A549 (cell line): ENCODE measurements at regions not wholly inside any gene's neighbourhood (a gene's known extent, or its start where the extent isn't known, plus 50 kb on each side); places are given as distances from the start of the nearest gene placed in this dataset.

Experiments used
- CBX2 ChIP-seq: fragments of 200-600 bp; sonication (generic); IDR thresholded peaks from 2 replicates; pipeline ENCODE4 v1.6.1; 2016; ENCODE audit warnings: low read depth, mild to moderate bottlenecking, borderline replicate concordance
- CBX8 ChIP-seq: fragments of 200-600 bp; sonication (generic); IDR thresholded peaks from 2 replicates; pipeline ENCODE4 v1.6.1; 2016
- CEBPB ChIP-seq, 2 experiments: fragments of >200 bp in 1 of 2; sonication (Bioruptor Twin) in 1 of 2; formaldehyde crosslinking in 1 of 2; IDR thresholded peaks; 2 replicates each; pipeline ENCODE4 v1.6.1; 2012 to 2016
- CHD2 ChIP-seq: fragments of 150-350 bp; IDR thresholded peaks from 2 replicates; pipeline ENCODE4 v1.6.1; 2014; ENCODE audit warnings: low read length; ENCODE audit not compliant: partially characterized antibody
- GATA3 ChIP-seq: IDR thresholded peaks from 2 replicates; pipeline ENCODE4 v1.6.1; 2012; ENCODE audit warnings: borderline replicate concordance
- JUN ChIP-seq, 2 experiments: fragments of >200 bp; sonication (Bioruptor Twin); formaldehyde crosslinking; IDR thresholded peaks; 2 replicates in 1 of 2; 3 replicates in 1 of 2; pipeline ENCODE4 v1.6.1; 2016 to 2017
- PHF8 ChIP-seq: fragments of 200-600 bp; sonication (generic); IDR thresholded peaks from 2 replicates; pipeline ENCODE4 v1.6.1; 2016; ENCODE audit warnings: low read depth, mild to moderate bottlenecking, antibody characterized with exemption, moderate library complexity, borderline replicate concordance
- POLR2A ChIP-seq: IDR thresholded peaks from 2 replicates; pipeline ENCODE4 v1.6.1; 2012; ENCODE audit warnings: mild to moderate bottlenecking, low read length
- POLR2AphosphoS2 ChIP-seq: conservative IDR thresholded peaks from 2 replicates; pipeline ENCODE4 v1.6.1; 2012; ENCODE audit warnings: low read length, improper control_type of control experiment, inconsistent platforms
- RAD21 ChIP-seq, 2 experiments: fragments of >200 bp in 1 of 2; sonication (Bioruptor Twin) in 1 of 2; formaldehyde crosslinking in 1 of 2; IDR thresholded peaks in 1 of 2; conservative IDR thresholded peaks in 1 of 2; 2 replicates in 1 of 2; 3 replicates in 1 of 2; pipeline ENCODE4 v1.6.1; 2012 to 2018; ENCODE audit warnings: inconsistent platforms in 1 of 2
- SMC3 ChIP-seq: fragments of >200 bp; sonication (Bioruptor Twin); formaldehyde crosslinking; IDR thresholded peaks from 3 replicates; pipeline ENCODE4 v1.6.1; 2018; ENCODE audit warnings: inconsistent platforms
- TF ChIP-seq, protein P1 (sequence below): fragments of 450-650 bp; IDR thresholded peaks from 2 replicates; pipeline ENCODE4 v1.6.1; 2014; ENCODE audit warnings: antibody characterized with exemption
- TF ChIP-seq, protein P2 (sequence below): fragments of >200 bp; sonication (Bioruptor Twin); formaldehyde crosslinking; IDR thresholded peaks from 3 replicates; pipeline ENCODE4 v1.5.1; 2016
- TF ChIP-seq, protein P3 (sequence below): IDR thresholded peaks from 2 replicates; pipeline ENCODE4 v1.6.1; 2012

DNA sequence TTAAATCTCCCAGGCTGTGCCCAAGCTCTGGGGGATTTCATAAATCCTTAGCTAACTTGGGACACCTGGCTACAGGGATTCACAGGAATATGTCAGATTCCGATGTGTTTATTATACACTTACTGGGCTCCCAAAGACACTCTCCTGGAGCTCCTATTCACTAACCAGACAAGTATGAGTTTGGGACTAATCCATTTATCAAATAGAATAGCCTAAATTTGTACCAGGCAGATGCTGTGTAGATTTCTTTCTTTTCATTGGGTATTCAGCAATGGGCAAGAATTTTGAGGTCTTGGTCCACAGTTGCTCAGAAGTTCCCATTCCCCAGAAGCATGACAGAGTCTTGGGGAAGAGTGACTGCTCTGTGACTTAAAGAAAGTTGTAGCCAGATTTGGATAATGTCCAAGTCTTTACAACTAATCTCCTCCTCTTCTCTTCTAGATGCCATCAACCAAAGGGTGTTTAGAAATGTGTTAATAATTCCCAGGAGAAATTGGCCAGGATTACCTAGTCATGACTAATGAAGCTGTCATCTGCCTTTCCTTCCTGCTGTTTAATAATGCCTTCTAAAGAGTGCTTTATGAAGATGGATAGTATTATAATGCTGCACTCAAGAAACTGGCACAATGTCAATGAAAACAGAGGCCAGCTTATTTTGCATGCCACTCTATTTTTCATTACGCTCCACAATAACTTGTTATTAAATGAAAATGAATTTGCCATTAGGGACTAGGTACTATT, 120.9 kb downstream of the CHIC2 start:
- no peak for TF ChIP-seq CBX2
- no peak for TF ChIP-seq SMC3
- no peak for TF ChIP-seq PHF8
- TF ChIP-seq, protein P1, sequence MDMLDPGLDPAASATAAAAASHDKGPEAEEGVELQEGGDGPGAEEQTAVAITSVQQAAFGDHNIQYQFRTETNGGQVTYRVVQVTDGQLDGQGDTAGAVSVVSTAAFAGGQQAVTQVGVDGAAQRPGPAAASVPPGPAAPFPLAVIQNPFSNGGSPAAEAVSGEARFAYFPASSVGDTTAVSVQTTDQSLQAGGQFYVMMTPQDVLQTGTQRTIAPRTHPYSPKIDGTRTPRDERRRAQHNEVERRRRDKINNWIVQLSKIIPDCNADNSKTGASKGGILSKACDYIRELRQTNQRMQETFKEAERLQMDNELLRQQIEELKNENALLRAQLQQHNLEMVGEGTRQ, result no peak
- TF ChIP-seq, protein P2, sequence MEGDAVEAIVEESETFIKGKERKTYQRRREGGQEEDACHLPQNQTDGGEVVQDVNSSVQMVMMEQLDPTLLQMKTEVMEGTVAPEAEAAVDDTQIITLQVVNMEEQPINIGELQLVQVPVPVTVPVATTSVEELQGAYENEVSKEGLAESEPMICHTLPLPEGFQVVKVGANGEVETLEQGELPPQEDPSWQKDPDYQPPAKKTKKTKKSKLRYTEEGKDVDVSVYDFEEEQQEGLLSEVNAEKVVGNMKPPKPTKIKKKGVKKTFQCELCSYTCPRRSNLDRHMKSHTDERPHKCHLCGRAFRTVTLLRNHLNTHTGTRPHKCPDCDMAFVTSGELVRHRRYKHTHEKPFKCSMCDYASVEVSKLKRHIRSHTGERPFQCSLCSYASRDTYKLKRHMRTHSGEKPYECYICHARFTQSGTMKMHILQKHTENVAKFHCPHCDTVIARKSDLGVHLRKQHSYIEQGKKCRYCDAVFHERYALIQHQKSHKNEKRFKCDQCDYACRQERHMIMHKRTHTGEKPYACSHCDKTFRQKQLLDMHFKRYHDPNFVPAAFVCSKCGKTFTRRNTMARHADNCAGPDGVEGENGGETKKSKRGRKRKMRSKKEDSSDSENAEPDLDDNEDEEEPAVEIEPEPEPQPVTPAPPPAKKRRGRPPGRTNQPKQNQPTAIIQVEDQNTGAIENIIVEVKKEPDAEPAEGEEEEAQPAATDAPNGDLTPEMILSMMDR, result no peak
- TF ChIP-seq POLR2A, result no peak
- TF ChIP-seq RAD21 (conservative IDR thresholded peaks at IDR 0.05 in 1 of 2, IDR thresholded peaks at IDR 0.05 in 1 of 2), result no peak
- TF ChIP-seq, protein P3, sequence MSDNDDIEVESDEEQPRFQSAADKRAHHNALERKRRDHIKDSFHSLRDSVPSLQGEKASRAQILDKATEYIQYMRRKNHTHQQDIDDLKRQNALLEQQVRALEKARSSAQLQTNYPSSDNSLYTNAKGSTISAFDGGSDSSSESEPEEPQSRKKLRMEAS, result no peak
- TF ChIP-seq CBX8, result no peak
- TF ChIP-seq CHD2, result no peak
- TF ChIP-seq POLR2AphosphoS2, result no peak
- no peak for TF ChIP-seq JUN (IDR thresholded peaks at IDR 0.05)
- TF ChIP-seq GATA3, result peak; percentile 57; the same call in 1 of the 2 replicates
- TF ChIP-seq CEBPB (IDR thresholded peaks at IDR 0.05), result no peak
